IPS-18c (cell line): ENCODE measurements at regions not wholly inside any gene's neighbourhood (a gene's known extent, or its start where the extent isn't known, plus 50 kb on each side); places are given as distances from the start of the nearest gene placed in this dataset.

Source experiments
- H3K4me3 ChIP-seq: 2 replicates; pipeline ENCODE4 v1.7.0; 2013; ENCODE audit warnings: low read depth, mild to moderate bottlenecking, low read length, moderate library complexity; ENCODE audit not compliant: insufficient read depth
- H3K9me3 ChIP-seq: one replicate; pipeline ENCODE4 v1.6.1; 2013; ENCODE audit warnings: mild to moderate bottlenecking, low read length, moderate library complexity; ENCODE audit not compliant: control insufficient read depth, insufficient read depth

GRCh38 chr10:36516281-36516680, 609.1 kb upstream of the ANKRD30A start:
- no peaks in the 10 kb centered on the region for H3K9me3 ChIP-seq
- no peak overlapping the region for H3K4me3 ChIP-seq

- Histone ChIP-seq H3K4me3 (no peak overlapping the region), H3K9me3 (no peaks in the 10 kb centered on the region)
Measured at GRCh38 chr10:36515319-36515718, 610.1 kb upstream of the ANKRD30A start.

GRCh38 chr10:36507715-36508114, 617.7 kb upstream of the ANKRD30A start:
- no peak overlapping the region for H3K4me3 ChIP-seq
- no peaks in the 10 kb centered on the region for H3K9me3 ChIP-seq

- no peaks in the 10 kb centered on the region for H3K9me3 ChIP-seq
- no peak overlapping the region for H3K4me3 ChIP-seq
Measured at GRCh38 chr10:36506697-36507496, 618.5 kb upstream of the ANKRD30A start.

- no peak overlapping the region for H3K4me3 ChIP-seq
- H3K9me3 ChIP-seq = no peaks in the 10 kb centered on the region
Measured at GRCh38 chr10:36506261-36506660, 619.1 kb upstream of the ANKRD30A start.

- no peaks in the 10 kb centered on the region for H3K9me3 ChIP-seq
- H3K4me3 ChIP-seq = no peak overlapping the region
Measured at GRCh38 chr10:36504758-36505157, 620.6 kb upstream of the ANKRD30A start.

GRCh38 chr10:36500266-36500665, 625.1 kb upstream of the ANKRD30A start:
- H3K4me3 ChIP-seq = no peak overlapping the region
- no peaks in the 10 kb centered on the region for H3K9me3 ChIP-seq

GRCh38 chr10:36499693-36500092, 625.7 kb upstream of the ANKRD30A start:
- Histone ChIP-seq H3K9me3 (no peaks in the 10 kb centered on the region), H3K4me3 (no peak overlapping the region)

- no peaks in the 10 kb centered on the region for H3K9me3 ChIP-seq
- H3K4me3 ChIP-seq = no peak overlapping the region
Measured at GRCh38 chr10:36496758-36497157, 628.6 kb upstream of the ANKRD30A start.

GRCh38 chr10:36494371-36494770, 631.0 kb upstream of the ANKRD30A start:
- no peak overlapping the region for H3K4me3 ChIP-seq
- H3K9me3 ChIP-seq = no peaks in the 10 kb centered on the region

- Histone ChIP-seq H3K9me3 (no peaks in the 10 kb centered on the region), H3K4me3 (no peak overlapping the region)
Measured at GRCh38 chr10:36493516-36493880, 631.9 kb upstream of the ANKRD30A start.

GRCh38 chr10:36492590-36493515, 632.5 kb upstream of the ANKRD30A start:
- Histone ChIP-seq H3K4me3 (no peak overlapping the region), H3K9me3 (no peaks in the 10 kb centered on the region)

GRCh38 chr10:36491926-36492325, 633.5 kb upstream of the ANKRD30A start:
- Histone ChIP-seq H3K4me3 (no peak overlapping the region), H3K9me3 (no peaks in the 10 kb centered on the region)

GRCh38 chr10:36489611-36490228, 635.7 kb upstream of the ANKRD30A start:
- H3K4me3 ChIP-seq = no peak overlapping the region
- no peaks in the 10 kb centered on the region for H3K9me3 ChIP-seq

GRCh38 chr10:36489181-36489580, 636.2 kb upstream of the ANKRD30A start:
- H3K4me3 ChIP-seq = no peak overlapping the region
- no peaks in the 10 kb centered on the region for H3K9me3 ChIP-seq

GRCh38 chr10:36488579-36488978, 636.8 kb upstream of the ANKRD30A start:
- no peak overlapping the region for H3K4me3 ChIP-seq

GRCh38 chr10:36479073-36479472, 646.3 kb upstream of the ANKRD30A start:
- no peaks in the 10 kb centered on the region for H3K9me3 ChIP-seq

More at GRCh38 chr10:36488579-36488978, 636.8 kb upstream of the ANKRD30A start:
- no peaks in the 10 kb centered on the region for H3K9me3 ChIP-seq

GRCh38 chr10:36476399-36476798, 649.0 kb upstream of the ANKRD30A start:
- H3K9me3 ChIP-seq = no peaks in the 10 kb centered on the region
- H3K4me3 ChIP-seq = no peak overlapping the region

More at GRCh38 chr10:36479073-36479472, 646.3 kb upstream of the ANKRD30A start:
- no peak overlapping the region for H3K4me3 ChIP-seq
